PC-3 (cell line): ENCODE measurements at regions not wholly inside any gene's neighbourhood (a gene's known extent, or its start where the extent isn't known, plus 50 kb on each side); places are given as distances from the start of the nearest gene placed in this dataset.

ENCODE experiments used
- ATAC-seq: fragments of 200-7000 bp; cut with Tn5 transposase; 2 replicates; pipeline ENCODE4 v1.9.1; 2020; ENCODE audit warnings: mild to moderate bottlenecking, moderate library complexity
- BruUV-seq: library from RNA; stranded (reverse); fragments of 400-500 nt; replicated peaks from 2 replicates; lab custom pipeline; 2021; lab: Mats Ljungman, UMichigan
- CTCF ChIA-PET: fragments of 300-600 bp; sonication (Branson Sonifier 250); formaldehyde crosslinking; loops from one replicate; lab custom pipeline; 2022; ENCODE audit warnings: antibody characterized with exemption; lab: Charles Lee
- POLR2A ChIA-PET: fragments of 300-600 bp; sonication (Branson Sonifier 250); formaldehyde crosslinking; loops from one replicate; lab custom pipeline; 2022; ENCODE audit warnings: antibody characterized with exemption; ENCODE audit not compliant: unreplicated experiment; lab: Charles Lee
- DNase-seq: peaks from one replicate; pipeline ENCODE4 v3.0.0-alpha.2; 2015
- H2AFZ ChIP-seq: fragments of 300-600 bp; sonication (generic); 2 replicates; pipeline ENCODE4 v1.6.0; 2016; ENCODE audit warnings: antibody characterized with exemption, low read length
- H3F3A ChIP-seq: fragments of 300-600 bp; sonication (generic); one replicate; pipeline ENCODE4 v1.6.0; 2017; ENCODE audit warnings: antibody characterized with exemption, low read length, control low read depth, mild to moderate bottlenecking; ENCODE audit not compliant: unreplicated experiment
- H3K27ac ChIP-seq: fragments of 300-600 bp; sonication (generic); 2 replicates; pipeline ENCODE4 v1.5.1; 2016; ENCODE audit warnings: mild to moderate bottlenecking, low read length
- H3K27me3 ChIP-seq: fragments of 300-600 bp; sonication (generic); 2 replicates; pipeline ENCODE4 v1.6.1; 2016; ENCODE audit warnings: low read length, mixed read lengths
- H3K36me3 ChIP-seq: fragments of 300-600 bp; sonication (generic); 2 replicates; pipeline ENCODE4 v1.6.1; 2016; ENCODE audit warnings: low read depth, mixed run types, low read length, mixed read lengths
- H3K4me1 ChIP-seq: fragments of 300-600 bp; sonication (generic); 2 replicates; pipeline ENCODE4 v1.5.1; 2016; ENCODE audit warnings: low read length; ENCODE audit not compliant: insufficient read depth
- H3K4me2 ChIP-seq: fragments of 300-600 bp; sonication (generic); 2 replicates; pipeline ENCODE4 v1.6.0; 2016; ENCODE audit warnings: low read length
- H3K4me3 ChIP-seq: fragments of 300-600 bp; sonication (generic); 2 replicates; pipeline ENCODE4 v1.5.1; 2016; ENCODE audit warnings: mild to moderate bottlenecking, low read length, mixed read lengths
- H3K79me2 ChIP-seq: fragments of 300-600 bp; sonication (generic); 2 replicates; pipeline ENCODE4 v1.6.1; 2017; ENCODE audit warnings: low read length, mixed read lengths
- H3K9ac ChIP-seq: fragments of 300-600 bp; sonication (generic); 2 replicates; pipeline ENCODE4 v1.6.0; 2016; ENCODE audit warnings: mild to moderate bottlenecking, low read length
- H3K9me2 ChIP-seq: fragments of 300-600 bp; sonication (generic); replicated peaks from 2 replicates; pipeline ENCODE4 v1.6.1; 2016; ENCODE audit warnings: mixed run types, low read length, mixed read lengths
- H3K9me3 ChIP-seq: fragments of 300-600 bp; sonication (generic); 2 replicates; pipeline ENCODE4 v1.6.1; 2016; ENCODE audit warnings: low read length, mixed read lengths
- H4K20me1 ChIP-seq: fragments of 300-600 bp; sonication (generic); 2 replicates; pipeline ENCODE4 v1.6.1; 2016; ENCODE audit warnings: low read length, mixed read lengths
- CTCF ChIP-seq: fragments of 300-600 bp; sonication (generic); conservative IDR thresholded peaks from 2 replicates; pipeline ENCODE4 v1.5.1; 2017; ENCODE audit warnings: antibody characterized with exemption, low read depth, mild to moderate bottlenecking, low read length
- EZH2 ChIP-seq: fragments of 300-600 bp; sonication (generic); IDR thresholded peaks from one replicate; pipeline ENCODE4 v1.6.1; 2017; ENCODE audit warnings: antibody characterized with exemption, mild to moderate bottlenecking, low read length; ENCODE audit not compliant: unreplicated experiment
- EZH2phosphoT487 ChIP-seq: fragments of 300-600 bp; sonication (generic); IDR thresholded peaks from 2 replicates; pipeline ENCODE4 v1.6.1; 2018; ENCODE audit warnings: mild to moderate bottlenecking, antibody characterized with exemption, low read length, borderline replicate concordance
- intact Hi-C: fragments of 100-400 bp; cut with micrococcal nuclease; formaldehyde crosslinking; loops from 2 replicates; pipeline ENCODE4 v1.9.0; 2023

GRCh38 chr1:104341944-104342343, 592.2 kb downstream of the AMY1C start:
- no peak for ATAC-seq
- no peaks in the 10 kb centered on the region for H3K79me2 ChIP-seq
- no TSS peak for BruUV-seq
- ChIA-PET POLR2A (no interaction called here), CTCF (no interaction called here)
- no peaks in the 10 kb centered on the region for H3F3A ChIP-seq
- H3K9ac ChIP-seq, result no peak overlapping the region
- no peaks in the 10 kb centered on the region for H4K20me1 ChIP-seq
- no peak for DNase-seq
- no peaks in the 10 kb centered on the region for H3K9me2 ChIP-seq
- H3K9me3 ChIP-seq, result no peaks in the 10 kb centered on the region; the same call in 1 of the 2 replicates
- H2AFZ ChIP-seq, result no peak overlapping the region
- H3K36me3 ChIP-seq, result no peaks in the 10 kb centered on the region
- intact Hi-C loops, result no loop called here
- no peak overlapping the region for H3K4me3 ChIP-seq
- no peak overlapping the region for H3K27ac ChIP-seq
- no peaks in the 10 kb centered on the region for H3K4me1 ChIP-seq
- no peak for TF ChIP-seq EZH2phosphoT487
- H3K4me2 ChIP-seq, result no peak overlapping the region
- no peaks in the 10 kb centered on the region for H3K27me3 ChIP-seq

- Histone ChIP-seq H3K27ac (no peak overlapping the region), H3K9me2 (no peaks in the 10 kb centered on the region), H2AFZ (no peak overlapping the region), H3K27me3 (no peaks in the 10 kb centered on the region), H3K4me1 (no peaks in the 10 kb centered on the region), H3K4me2 (no peak overlapping the region), H3K79me2 (no peaks in the 10 kb centered on the region), H3K4me3 (no peak overlapping the region), H3K36me3 (no peaks in the 10 kb centered on the region), H3K9ac (no peak overlapping the region), H3F3A (no peaks in the 10 kb centered on the region), H3K9me3 (no peaks in the 10 kb centered on the region), H4K20me1 (no peaks in the 10 kb centered on the region)
- intact Hi-C loops, result no loop called here
- DNase-seq (no peak), ATAC-seq (no peak)
- ChIA-PET POLR2A (interaction anchor here (0.6 kb wide), 1 partner anchor 14 kb away, joined by 6 read pairs; no protein-coding TSS in a partner anchor), CTCF (no interaction called here)
- BruUV-seq, result no TSS peak
- TF ChIP-seq CTCF (no peak), EZH2phosphoT487 (no peak), EZH2 (no peak)
These were observed 598.6 kb downstream of the AMY1C start for GRCh38 chr1:104348277-104348676.

- H2AFZ ChIP-seq, result no peak overlapping the region
- no peak overlapping the region for H3K4me2 ChIP-seq
- intact Hi-C loops, result no loop called here
- TF ChIP-seq CTCF (no peak), EZH2 (no peak), EZH2phosphoT487 (no peak)
- H4K20me1 ChIP-seq, result no peaks in the 10 kb centered on the region
- no peaks in the 10 kb centered on the region for H3F3A ChIP-seq
- H3K9ac ChIP-seq, result no peak overlapping the region
- no peaks in the 10 kb centered on the region for H3K79me2 ChIP-seq
- H3K9me3 ChIP-seq, result no peaks in the 10 kb centered on the region
- H3K36me3 ChIP-seq, result no peaks in the 10 kb centered on the region
- H3K27ac ChIP-seq, result no peak overlapping the region
- H3K9me2 ChIP-seq, result no peaks in the 10 kb centered on the region
- ATAC-seq (no peak), DNase-seq (no peak)
- no TSS peak for BruUV-seq
- no peak overlapping the region for H3K4me3 ChIP-seq
- no peaks in the 10 kb centered on the region for H3K27me3 ChIP-seq
- no peaks in the 10 kb centered on the region for H3K4me1 ChIP-seq
- ChIA-PET CTCF (no interaction called here), POLR2A (no interaction called here)
These were observed 603.9 kb downstream of the AMY1C start for GRCh38 chr1:104353580-104353979.
